Stimulated activated CD8-positive, alpha-beta memory T cell treated with anti-CD3 and anti-CD28 coated beads, Interleukin-2, amount 100 ng/mL, for 48 hours (primary cell): ENCODE measurements at regions not wholly inside any gene's neighbourhood (a gene's known extent, or its start where the extent isn't known, plus 50 kb on each side); places are given as distances from the start of the nearest gene placed in this dataset.

ENCODE experiments used
- DNase-seq, 2 donors: peaks; one replicate each; pipeline ENCODE4 v3.0.0-alpha.2; 2020; ENCODE audit warnings: low read depth in 2 of 2

- DNase-seq, result no peak
These were observed 771.4 kb downstream of the BRD1 start for GRCh38 chr22:49056301-49056700.

GRCh38 chr22:49055406-49055805 is 772.3 kb downstream of the BRD1 start:
- DNase-seq, result no peak

GRCh38 chr22:49053578-49053977 is 774.1 kb downstream of the BRD1 start:
- no peak for DNase-seq

- DNase-seq, result no peak
These were observed 775.1 kb downstream of the BRD1 start for GRCh38 chr22:49052560-49052959.

GRCh38 chr22:49052023-49052538 is 775.6 kb downstream of the BRD1 start:
- DNase-seq, result peak in 1 of 2 donors; percentile 49

GRCh38 chr22:49051491-49052022 is 776.1 kb downstream of the BRD1 start:
- no peak for DNase-seq

GRCh38 chr22:49049691-49050090 is 778.0 kb downstream of the BRD1 start:
- no peak for DNase-seq

- no peak for DNase-seq
These were observed 779.1 kb downstream of the BRD1 start for GRCh38 chr22:49048591-49048990.

- DNase-seq, result no peak
These were observed 780.2 kb downstream of the BRD1 start for GRCh38 chr22:49047447-49047846.

GRCh38 chr22:49046546-49047361 is 780.9 kb downstream of the BRD1 start:
- peak; percentile 23 to 42 for DNase-seq

GRCh38 chr22:49046000-49046545 is 781.6 kb downstream of the BRD1 start:
- no peak for DNase-seq

GRCh38 chr22:49045276-49045675 is 782.4 kb downstream of the BRD1 start:
- no peak for DNase-seq

GRCh38 chr22:49044776-49045175 is 782.9 kb downstream of the BRD1 start:
- DNase-seq, result no peak

GRCh38 chr22:49044091-49044490 is 783.6 kb downstream of the BRD1 start:
- DNase-seq, result no peak

GRCh38 chr22:49042877-49043859 is 784.5 kb downstream of the BRD1 start:
- DNase-seq, result no peak

GRCh38 chr22:49042066-49042465 is 785.6 kb downstream of the BRD1 start:
- DNase-seq, result no peak

- DNase-seq, result no peak
These were observed 786.8 kb downstream of the BRD1 start for GRCh38 chr22:49040754-49041467.

- DNase-seq, result no peak
These were observed 787.6 kb downstream of the BRD1 start for GRCh38 chr22:49040111-49040510.

- DNase-seq, result no peak
These were observed 788.0 kb downstream of the BRD1 start for GRCh38 chr22:49039625-49040024.

GRCh38 chr22:49037701-49038245 is 789.9 kb downstream of the BRD1 start:
- DNase-seq, result no peak

- no peak for DNase-seq
These were observed 791.2 kb downstream of the BRD1 start for GRCh38 chr22:49036513-49036912.
